Suppressor macrophage treated with lipopolysaccharide for 4 hours (primary cell): ENCODE measurements at regions not wholly inside any gene's neighbourhood (a gene's known extent, or its start where the extent isn't known, plus 50 kb on each side); places are given as distances from the start of the nearest gene placed in this dataset.
A peak's percentile ranks its signal among the peaks of the same experiment; 100 is the strongest.

Experiments
- DNase-seq: peaks from one replicate; pipeline ENCODE4 v3.0.0-alpha.2; 2020

DNA sequence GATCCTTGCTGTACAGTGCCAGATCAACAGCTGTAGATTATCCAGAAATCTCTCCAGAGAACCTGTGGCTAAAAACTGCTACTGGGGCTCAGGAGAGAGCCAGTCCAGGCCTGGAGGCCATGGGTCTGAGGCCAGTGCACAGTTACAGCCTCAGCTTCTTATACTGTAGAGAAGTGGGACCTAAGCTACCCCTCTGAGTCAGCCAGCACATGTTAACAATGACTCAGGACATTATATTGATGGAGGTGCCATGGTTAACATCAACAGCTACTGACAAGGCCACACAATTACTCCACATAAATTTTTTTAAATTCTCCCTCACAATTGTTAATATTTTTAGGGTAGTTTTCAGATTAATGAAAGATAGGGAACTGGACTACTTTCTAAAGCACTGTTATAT lies 138.5 kb downstream of the RBM26 start:
- DNase-seq: no peak

DNA sequence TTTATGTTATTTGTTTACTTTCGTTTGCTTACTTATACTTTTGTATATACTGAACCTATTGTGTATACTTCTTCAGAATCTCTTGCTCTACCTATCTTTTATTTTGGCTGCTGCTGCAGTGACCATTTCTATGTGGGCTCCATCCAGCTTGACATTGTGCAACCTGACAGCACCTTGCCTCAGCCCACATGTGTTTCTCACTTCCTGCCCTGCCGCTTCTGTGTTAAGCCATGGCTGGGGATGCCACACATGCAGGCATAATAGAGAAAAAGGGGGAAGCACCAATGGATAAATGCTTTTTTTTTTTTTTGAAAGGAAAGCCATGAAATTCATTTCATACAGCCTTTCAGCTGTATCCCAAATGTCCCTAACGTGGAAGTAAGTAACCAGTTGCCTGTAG lies 147.6 kb downstream of the RBM26 start:
- no peak for DNase-seq

- no peak for DNase-seq
Observed at GRCh38 chr13:79246578-79246949, 159.5 kb downstream of the RBM26 start.

- DNase-seq: no peak
Observed at GRCh38 chr13:79245937-79246577, 160.0 kb downstream of the RBM26 start.

- no peak for DNase-seq
Observed at GRCh38 chr13:79241697-79242096, 164.4 kb downstream of the RBM26 start.

- no peak for DNase-seq
Observed at GRCh38 chr13:79237981-79238380, 168.1 kb downstream of the RBM26 start.

DNA sequence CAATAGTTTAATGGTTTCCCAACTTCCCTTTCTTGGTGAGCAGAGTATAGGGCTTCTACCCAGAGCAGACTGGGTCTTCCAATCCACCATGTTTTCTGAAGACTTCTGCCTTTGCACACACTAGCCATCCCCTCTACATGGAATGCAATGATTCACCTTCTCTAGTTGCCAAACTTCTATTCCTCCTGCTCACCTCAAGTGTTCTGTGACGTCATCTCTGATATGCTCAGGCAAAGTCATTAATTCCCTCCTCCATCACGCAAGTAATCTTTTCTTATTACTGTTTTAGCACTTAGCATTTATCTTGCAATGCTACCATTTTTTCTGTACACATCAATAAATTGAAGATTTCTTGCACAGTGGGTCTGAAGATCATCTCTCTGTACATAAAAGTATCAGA lies 174.2 kb downstream of the RBM26 start:
- DNase-seq: no peak

- DNase-seq: no peak
Observed at GRCh38 chr13:79229761-79230160, 176.3 kb downstream of the RBM26 start.

DNA sequence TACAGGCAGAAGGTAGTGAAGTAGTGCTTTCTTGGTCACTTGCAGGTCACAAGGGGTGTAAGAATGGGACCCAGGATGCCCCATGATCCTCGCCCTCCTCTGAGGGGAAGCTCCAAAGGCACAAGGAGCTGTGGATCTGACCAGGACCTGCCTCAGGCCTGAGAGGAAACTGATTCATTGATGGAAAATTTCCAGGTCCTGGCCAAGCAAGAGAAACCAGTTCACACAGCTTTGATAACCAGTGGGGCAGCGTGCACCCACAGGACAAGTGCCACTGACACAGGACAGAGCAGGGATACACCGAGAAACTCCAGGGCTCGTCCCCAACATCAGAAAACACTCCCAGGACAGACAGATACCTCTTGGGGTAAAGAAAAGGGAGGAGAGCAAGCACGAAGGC lies 177.1 kb downstream of the RBM26 start:
- no peak for DNase-seq

DNA sequence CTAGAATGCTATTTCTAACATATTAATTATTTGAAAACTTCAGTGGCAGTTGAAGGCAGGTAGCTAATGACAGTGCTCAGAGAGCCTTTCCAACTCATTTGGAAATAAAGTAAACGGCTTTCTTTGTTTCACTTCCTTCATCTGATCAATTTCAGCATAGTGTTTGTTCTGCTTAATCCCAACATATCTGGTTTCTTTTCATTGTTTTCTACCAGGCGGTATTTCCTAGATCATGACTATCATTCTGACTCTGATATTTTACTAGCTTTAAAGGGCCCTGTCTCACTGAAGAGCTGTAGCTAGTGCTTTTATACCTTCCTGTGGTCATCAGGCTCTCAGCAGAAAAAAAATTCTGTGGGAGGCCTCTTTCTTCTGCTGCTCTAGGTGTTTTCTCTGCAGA lies 178.6 kb downstream of the RBM26 start:
- DNase-seq: peak; percentile 22

- DNase-seq: no peak
Observed at GRCh38 chr13:79226938-79227337, 179.1 kb downstream of the RBM26 start.

GRCh38 chr13:79226250-79226649 lies 179.8 kb downstream of the RBM26 start:
- no peak for DNase-seq

GRCh38 chr13:79225487-79226232 lies 180.4 kb downstream of the RBM26 start:
- DNase-seq: no peak

DNA sequence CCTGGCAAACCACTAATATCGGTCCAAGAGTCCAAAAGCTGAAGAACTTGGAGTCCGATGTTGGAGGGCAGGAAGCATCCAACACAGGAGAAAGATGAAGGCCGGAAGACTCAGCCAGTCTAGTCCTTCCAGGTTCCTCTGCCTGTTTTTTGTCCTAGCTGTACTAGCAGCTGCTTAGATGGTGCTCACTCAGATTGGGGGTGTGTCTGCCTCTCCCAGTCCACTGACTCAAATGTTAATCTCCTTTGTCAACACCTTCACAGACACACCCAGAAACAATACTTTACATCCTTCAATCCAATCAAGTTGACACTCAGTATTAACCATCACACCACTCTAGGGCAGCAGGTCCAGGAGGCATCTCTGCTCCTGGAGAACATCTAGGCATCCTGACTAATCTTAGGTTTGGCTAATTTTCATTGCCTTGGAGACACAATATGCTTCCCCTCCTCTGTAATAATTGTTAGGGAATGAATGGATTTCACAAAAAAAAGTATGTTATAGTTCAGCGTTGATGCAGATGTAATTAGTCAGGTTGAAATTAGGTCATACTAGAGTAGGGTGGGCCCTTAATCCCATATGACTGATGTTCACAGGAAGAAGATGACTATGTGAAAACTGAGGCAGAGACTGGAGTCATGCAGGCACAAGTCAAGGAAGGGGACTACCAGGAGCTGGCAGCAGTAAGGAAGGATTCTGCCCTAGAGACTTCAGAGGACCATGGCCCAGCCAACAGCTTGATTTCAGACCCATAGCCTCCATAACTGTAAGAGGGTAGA lies 183.4 kb downstream of the RBM26 start:
- DNase-seq: no peak

- DNase-seq: no peak
Observed at GRCh38 chr13:79212064-79212619, 193.9 kb downstream of the RBM26 start.

- DNase-seq: no peak
Observed at GRCh38 chr13:79211377-79211776, 194.7 kb downstream of the RBM26 start.

DNA sequence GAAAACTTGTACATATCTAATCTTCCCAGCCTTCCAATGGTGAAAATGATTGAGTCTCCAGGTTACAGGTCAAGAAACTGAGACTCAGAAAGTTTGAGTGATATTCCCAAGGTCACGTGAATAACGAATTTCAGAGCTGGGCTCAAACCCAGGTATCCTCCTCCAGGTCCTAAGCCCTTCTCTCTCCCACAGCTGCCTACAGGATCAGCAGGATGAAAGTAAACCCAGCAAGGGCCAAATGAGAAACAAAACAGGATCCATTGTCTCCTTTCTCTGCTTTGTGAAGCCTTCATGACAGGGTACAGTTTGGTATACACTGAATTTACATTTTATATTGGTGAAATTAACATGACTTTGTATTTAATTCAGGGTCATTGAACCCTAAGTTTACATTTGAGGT lies 208.1 kb downstream of the RBM26 start:
- no peak for DNase-seq

DNA sequence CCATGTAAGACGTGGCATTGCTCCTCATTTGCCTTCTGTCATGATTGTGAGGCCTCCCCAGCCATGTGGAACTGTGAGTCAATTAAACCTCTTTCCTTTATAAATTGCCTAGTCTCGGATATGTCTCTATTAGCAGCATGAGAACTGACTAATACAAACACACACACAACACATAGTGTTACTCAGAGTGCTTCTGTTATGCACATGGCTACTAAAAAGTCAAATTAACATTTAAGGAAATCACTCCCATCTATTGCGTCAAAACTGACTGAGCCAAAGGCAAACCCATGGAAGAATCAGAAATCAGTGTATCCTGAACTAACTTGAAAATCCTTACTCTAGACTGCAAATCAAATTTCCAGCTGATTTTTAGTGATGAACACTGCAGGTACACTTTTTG lies 209.2 kb downstream of the RBM26 start:
- DNase-seq: no peak

DNA sequence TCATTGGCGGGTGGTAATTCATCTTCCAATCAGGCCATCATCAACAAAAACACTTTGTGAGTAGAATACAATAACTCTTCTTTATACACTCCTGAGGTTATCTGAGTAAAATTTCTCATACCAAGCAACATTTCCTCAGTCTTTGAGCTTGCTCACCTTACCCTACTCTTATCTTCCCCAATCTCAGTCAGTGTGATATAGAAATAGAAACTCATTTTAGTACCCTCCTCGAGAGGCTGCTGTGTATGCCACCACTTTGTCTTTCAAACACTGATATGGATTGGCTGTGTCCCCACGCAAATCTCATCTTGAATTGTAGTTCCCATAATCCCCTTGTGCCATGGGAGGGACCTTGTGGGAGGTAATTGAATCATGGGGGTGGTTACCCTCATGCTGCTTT lies 209.7 kb downstream of the RBM26 start:
- DNase-seq: no peak

DNA sequence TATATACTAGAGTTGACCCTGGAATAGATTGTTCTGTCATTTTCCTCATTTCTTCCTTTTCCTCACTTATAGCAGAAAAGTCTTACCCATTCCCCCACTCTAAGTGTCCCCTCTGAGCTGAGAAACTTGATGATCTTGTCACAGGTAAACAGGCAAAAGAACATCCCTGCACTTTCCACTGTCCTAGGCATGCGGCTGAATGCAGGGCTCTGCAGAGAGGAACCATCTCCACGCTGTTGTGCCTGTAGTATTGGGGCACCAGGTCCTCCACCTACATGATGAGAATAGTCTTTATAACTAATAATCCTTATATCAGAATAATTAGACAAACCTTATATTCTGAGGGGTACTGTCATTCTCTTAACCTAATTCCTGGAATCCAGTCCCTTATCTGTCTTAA lies 211.3 kb downstream of the RBM26 start:
- DNase-seq: no peak

- DNase-seq: peak; percentile 5
Observed at GRCh38 chr13:79194272-79194671, 211.8 kb downstream of the RBM26 start.

- DNase-seq: peak; percentile 6
Observed at GRCh38 chr13:79191501-79191900, 214.6 kb downstream of the RBM26 start.

GRCh38 chr13:79190932-79191331 lies 215.1 kb downstream of the RBM26 start:
- peak; percentile 13 for DNase-seq
